ENCODE measurements at regions not wholly inside any gene's neighbourhood (a gene's known extent, or its start where the extent isn't known, plus 50 kb on each side); places are given as distances from the start of the nearest gene placed in this dataset.

GRCh38 chr20:21632735-21633053, 72.8 kb upstream of the PAX1 start:
- no peak overlapping the region for H2AFZ ChIP-seq (ENCODE audit: low read length)
- no peak for DNase-seq (ENCODE audit: insufficient read length, low spot score, missing footprints)
- TF ChIP-seq CTCF (IDR thresholded peaks at IDR 0.05; ENCODE audit: extremely low read depth, low read depth, low read length): no peak
- no peaks in the 10 kb centered on the region for H3K4me1 ChIP-seq (ENCODE audit: insufficient read depth, low read length)
- H3K36me3 ChIP-seq (ENCODE audit: insufficient read depth, low read length): no peaks in the 10 kb centered on the region
- H3K79me2 ChIP-seq (ENCODE audit: insufficient read depth, low read length): no peaks in the 10 kb centered on the region
- no peaks in the 10 kb centered on the region for H4K20me1 ChIP-seq (ENCODE audit: insufficient read depth, low read length)
- no peak overlapping the region for H3K4me3 ChIP-seq (ENCODE audit: insufficient read depth, low read length)
- peaks cover 2% of the 10 kb centered on the region for H3K9me3 ChIP-seq (ENCODE audit: low read depth, low read length)
- no peaks in the 10 kb centered on the region for H3K27me3 ChIP-seq (ENCODE audit: insufficient read depth, low read length)
- no peak overlapping the region for H3K27ac ChIP-seq (ENCODE audit: low read depth, low read length)
- H3K4me2 ChIP-seq (ENCODE audit: insufficient read depth, low read length): no peak overlapping the region

DNA sequence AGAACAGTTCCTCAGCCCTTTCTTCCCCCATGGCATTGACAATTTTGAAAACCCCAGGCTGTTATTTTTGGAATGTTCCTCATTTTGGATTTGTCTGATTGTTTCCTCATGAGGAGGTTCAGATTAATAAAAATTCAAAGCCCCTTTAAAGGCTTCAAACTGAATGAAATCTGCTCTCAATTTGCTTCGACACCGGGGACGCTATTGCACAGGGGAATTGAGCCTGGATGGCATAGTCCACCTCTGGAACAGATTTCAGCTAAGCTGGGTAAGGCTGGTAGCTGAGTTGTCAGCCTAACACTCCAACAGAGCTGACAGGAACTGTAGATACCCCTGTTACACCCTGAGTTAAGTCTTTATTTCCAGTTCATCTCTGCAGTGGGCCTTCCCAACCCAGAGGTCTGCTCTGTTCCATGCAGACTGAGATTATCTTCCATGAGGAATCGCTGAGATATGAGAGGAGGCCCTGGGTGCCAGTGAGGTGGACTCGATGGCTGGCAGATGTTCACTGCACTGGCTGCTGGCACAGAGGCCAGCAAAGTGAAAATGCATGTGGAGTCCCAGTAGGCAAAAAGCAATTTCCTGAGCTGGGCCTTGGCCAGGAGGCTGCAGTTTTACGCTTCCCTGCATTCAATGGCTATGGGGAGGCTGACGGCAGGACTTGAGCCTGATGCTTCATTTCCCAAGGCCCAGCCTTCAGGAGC, 73.3 kb upstream of the PAX1 start:
- Histone ChIP-seq H3K4me3 (ENCODE audit: insufficient read depth, low read length) (no peak overlapping the region), H2AFZ (ENCODE audit: low read length) (no peak overlapping the region), H3K27me3 (ENCODE audit: insufficient read depth, low read length) (no peaks in the 10 kb centered on the region), H3K27ac (ENCODE audit: low read depth, low read length) (no peak overlapping the region), H4K20me1 (ENCODE audit: insufficient read depth, low read length) (no peaks in the 10 kb centered on the region), H3K79me2 (ENCODE audit: insufficient read depth, low read length) (no peaks in the 10 kb centered on the region), H3K36me3 (ENCODE audit: insufficient read depth, low read length) (no peaks in the 10 kb centered on the region), H3K4me2 (ENCODE audit: insufficient read depth, low read length) (no peak overlapping the region), H3K4me1 (ENCODE audit: insufficient read depth, low read length) (no peaks in the 10 kb centered on the region), H3K9me3 (ENCODE audit: low read depth, low read length) (peaks cover 2% of the 10 kb centered on the region)
- DNase-seq (ENCODE audit: insufficient read length, low spot score, missing footprints): no peak
- no peak for TF ChIP-seq CTCF (IDR thresholded peaks at IDR 0.05; ENCODE audit: extremely low read depth, low read depth, low read length)

DNA sequence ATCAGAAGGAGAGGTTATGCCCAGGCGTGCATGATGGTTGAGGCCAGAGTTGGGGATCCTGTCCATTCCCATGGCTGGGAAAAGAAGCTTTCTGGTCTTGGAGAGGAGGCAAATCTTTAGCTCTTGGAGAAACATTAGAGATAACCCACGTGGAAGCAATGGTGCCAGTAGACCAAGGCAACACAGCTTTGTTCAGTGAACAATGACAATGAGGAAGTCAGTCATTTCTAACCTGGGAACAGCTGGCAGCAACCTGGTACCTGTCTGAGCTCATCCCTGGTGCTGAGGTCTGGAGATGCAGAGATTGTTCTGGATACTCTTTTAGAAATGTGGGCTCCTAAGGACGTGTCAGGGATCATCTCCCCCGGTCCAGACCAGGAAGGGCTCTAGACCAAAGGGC, 76.7 kb upstream of the PAX1 start:
- no peak overlapping the region for H2AFZ ChIP-seq (ENCODE audit: low read length)
- H3K27me3 ChIP-seq (ENCODE audit: insufficient read depth, low read length): no peaks in the 10 kb centered on the region
- no peaks in the 10 kb centered on the region for H4K20me1 ChIP-seq (ENCODE audit: insufficient read depth, low read length)
- TF ChIP-seq CTCF (IDR thresholded peaks at IDR 0.05; ENCODE audit: extremely low read depth, low read depth, low read length): no peak
- no peaks in the 10 kb centered on the region for H3K36me3 ChIP-seq (ENCODE audit: insufficient read depth, low read length)
- no peak overlapping the region for H3K4me2 ChIP-seq (ENCODE audit: insufficient read depth, low read length)
- H3K4me3 ChIP-seq (ENCODE audit: insufficient read depth, low read length): no peak overlapping the region
- no peak overlapping the region for H3K27ac ChIP-seq (ENCODE audit: low read depth, low read length)
- peaks cover 2% of the 10 kb centered on the region for H3K9me3 ChIP-seq (ENCODE audit: low read depth, low read length)
- H3K4me1 ChIP-seq (ENCODE audit: insufficient read depth, low read length): no peaks in the 10 kb centered on the region
- no peak for DNase-seq (ENCODE audit: insufficient read length, low spot score, missing footprints)
- H3K79me2 ChIP-seq (ENCODE audit: insufficient read depth, low read length): no peaks in the 10 kb centered on the region

DNA sequence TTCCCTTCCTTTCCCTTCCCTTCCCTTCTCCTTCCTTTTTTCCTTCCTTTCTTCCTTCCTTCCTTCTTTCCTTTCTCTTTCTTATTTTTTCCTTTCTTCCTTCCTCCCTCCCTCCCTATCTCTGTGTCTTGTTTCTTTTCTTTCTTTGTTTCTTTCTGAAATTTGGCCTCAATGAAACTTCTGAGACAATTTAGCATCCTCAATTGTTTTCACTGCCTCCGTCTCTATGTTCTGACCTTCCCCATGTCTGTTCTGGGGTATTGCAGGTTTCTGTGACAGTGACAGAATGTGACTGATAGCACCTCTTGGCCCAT, 81.7 kb upstream of the PAX1 start:
- no peaks in the 10 kb centered on the region for H3K79me2 ChIP-seq (ENCODE audit: insufficient read depth, low read length)
- no peaks in the 10 kb centered on the region for H3K36me3 ChIP-seq (ENCODE audit: insufficient read depth, low read length)
- peaks cover 2% of the 10 kb centered on the region for H3K9me3 ChIP-seq (ENCODE audit: low read depth, low read length)
- no peak overlapping the region for H3K27ac ChIP-seq (ENCODE audit: low read depth, low read length)
- H3K4me3 ChIP-seq (ENCODE audit: insufficient read depth, low read length): no peak overlapping the region
- no peak for TF ChIP-seq CTCF (IDR thresholded peaks at IDR 0.05; ENCODE audit: extremely low read depth, low read depth, low read length)
- no peaks in the 10 kb centered on the region for H3K4me1 ChIP-seq (ENCODE audit: insufficient read depth, low read length)
- no peak overlapping the region for H2AFZ ChIP-seq (ENCODE audit: low read length)
- H3K27me3 ChIP-seq (ENCODE audit: insufficient read depth, low read length): no peaks in the 10 kb centered on the region
- no peak for DNase-seq (ENCODE audit: insufficient read length, low spot score, missing footprints)
- H3K4me2 ChIP-seq (ENCODE audit: insufficient read depth, low read length): no peak overlapping the region
- H4K20me1 ChIP-seq (ENCODE audit: insufficient read depth, low read length): no peaks in the 10 kb centered on the region

All from osteoblast (primary cell).